Astrocyte (in vitro differentiated cells and primary cell): ENCODE measurements at regions not wholly inside any gene's neighbourhood (a gene's known extent, or its start where the extent isn't known, plus 50 kb on each side); places are given as distances from the start of the nearest gene placed in this dataset.

Source experiments
- EZH2 ChIP-seq: IDR thresholded peaks from 2 replicates; pipeline ENCODE4 v1.6.1; 2012; ENCODE audit warnings: mild to moderate bottlenecking, low read length, inconsistent platforms; ENCODE audit not compliant: insufficient read depth
- TF ChIP-seq, protein P1 (sequence below): IDR thresholded peaks from 2 replicates; pipeline ENCODE4 v1.5.1; 2011; ENCODE audit warnings: low read depth, mild to moderate bottlenecking, inconsistent platforms, low read length, moderate library complexity; ENCODE audit not compliant: insufficient read depth

DNA sequence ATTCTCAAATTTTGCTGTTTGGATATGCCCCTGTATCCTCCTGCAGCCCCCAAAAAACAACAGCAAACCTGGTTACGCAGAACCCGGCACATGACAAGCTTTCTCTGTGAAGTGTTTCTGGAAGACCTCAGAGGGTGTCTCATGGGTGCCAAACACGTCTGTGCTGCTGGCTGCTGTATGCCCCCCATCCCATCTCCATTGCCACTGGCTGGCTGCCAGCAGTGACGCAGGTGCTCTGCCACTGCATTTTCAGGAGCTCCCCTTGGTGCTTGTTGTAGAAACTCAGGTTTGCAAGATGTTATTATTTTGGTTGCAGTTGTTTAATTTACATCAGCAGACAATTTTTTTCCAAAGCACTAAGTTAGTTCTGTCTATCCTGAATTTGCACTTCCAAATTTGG lies 166.4 kb upstream of the FANCL start:
- TF ChIP-seq, protein P1, sequence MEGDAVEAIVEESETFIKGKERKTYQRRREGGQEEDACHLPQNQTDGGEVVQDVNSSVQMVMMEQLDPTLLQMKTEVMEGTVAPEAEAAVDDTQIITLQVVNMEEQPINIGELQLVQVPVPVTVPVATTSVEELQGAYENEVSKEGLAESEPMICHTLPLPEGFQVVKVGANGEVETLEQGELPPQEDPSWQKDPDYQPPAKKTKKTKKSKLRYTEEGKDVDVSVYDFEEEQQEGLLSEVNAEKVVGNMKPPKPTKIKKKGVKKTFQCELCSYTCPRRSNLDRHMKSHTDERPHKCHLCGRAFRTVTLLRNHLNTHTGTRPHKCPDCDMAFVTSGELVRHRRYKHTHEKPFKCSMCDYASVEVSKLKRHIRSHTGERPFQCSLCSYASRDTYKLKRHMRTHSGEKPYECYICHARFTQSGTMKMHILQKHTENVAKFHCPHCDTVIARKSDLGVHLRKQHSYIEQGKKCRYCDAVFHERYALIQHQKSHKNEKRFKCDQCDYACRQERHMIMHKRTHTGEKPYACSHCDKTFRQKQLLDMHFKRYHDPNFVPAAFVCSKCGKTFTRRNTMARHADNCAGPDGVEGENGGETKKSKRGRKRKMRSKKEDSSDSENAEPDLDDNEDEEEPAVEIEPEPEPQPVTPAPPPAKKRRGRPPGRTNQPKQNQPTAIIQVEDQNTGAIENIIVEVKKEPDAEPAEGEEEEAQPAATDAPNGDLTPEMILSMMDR = no peak
- TF ChIP-seq EZH2 = no peak
